ENCODE measurements at regions not wholly inside any gene's neighbourhood (a gene's known extent, or its start where the extent isn't known, plus 50 kb on each side); places are given as distances from the start of the nearest gene placed in this dataset.

- H3K4me3 ChIP-seq, result no peak overlapping the region
- no peaks in the 10 kb centered on the region for H3K9me3 ChIP-seq
- no peak overlapping the region for H3K27ac ChIP-seq
- no peak for ATAC-seq
- H3K27me3 ChIP-seq, result no peaks in the 10 kb centered on the region
- FAIRE-seq, result no peak
- 52 to 73% methylated on average over 4 of the region's 4 CpGs for WGBS, 2 donors
- H3K36me3 ChIP-seq, result no peaks in the 10 kb centered on the region
- DNase-seq, result no peak
- no peaks in the 10 kb centered on the region for H3K4me1 ChIP-seq
- TF ChIP-seq CTCF (IDR thresholded peaks at IDR 0.05), result no peak
- intact Hi-C loops (cut with DNase I), result no loop called here
These were observed 119.5 kb upstream of the RGS6 start for GRCh38 chr14:71812693-71813092.

GRCh38 chr14:71815110-71815509 lies 117.1 kb upstream of the RGS6 start:
- no peaks in the 10 kb centered on the region for H3K9me3 ChIP-seq
- H3K27me3 ChIP-seq, result no peaks in the 10 kb centered on the region
- ATAC-seq (no peak), DNase-seq (no peak), FAIRE-seq (no peak)
- H3K4me3 ChIP-seq, result no peak overlapping the region
- WGBS, 2 donors, result 30 to 33% methylated on average over 4 of the region's 4 CpGs
- no peak for TF ChIP-seq CTCF (IDR thresholded peaks at IDR 0.05)
- H3K36me3 ChIP-seq, result no peaks in the 10 kb centered on the region
- no peak overlapping the region for H3K27ac ChIP-seq
- H3K4me1 ChIP-seq, result no peaks in the 10 kb centered on the region
- intact Hi-C loops (cut with DNase I), result no loop called here

GRCh38 chr14:71824816-71825215 lies 107.4 kb upstream of the RGS6 start:
- no peak for ATAC-seq
- no peaks in the 10 kb centered on the region for H3K4me1 ChIP-seq
- WGBS, 2 donors, result 55 to 61% methylated on average over 5 of the region's 5 CpGs
- no peak overlapping the region for H3K4me3 ChIP-seq
- no peaks in the 10 kb centered on the region for H3K9me3 ChIP-seq
- FAIRE-seq, result no peak
- H3K27me3 ChIP-seq, result no peaks in the 10 kb centered on the region
- intact Hi-C loops (cut with DNase I), result no loop called here
- DNase-seq, result no peak
- no peak for TF ChIP-seq CTCF (IDR thresholded peaks at IDR 0.05)
- no peak overlapping the region for H3K27ac ChIP-seq
- no peaks in the 10 kb centered on the region for H3K36me3 ChIP-seq

GRCh38 chr14:71833476-71833875 lies 98.8 kb upstream of the RGS6 start:
- H3K36me3 ChIP-seq, result no peaks in the 10 kb centered on the region
- no peaks in the 10 kb centered on the region for H3K4me1 ChIP-seq
- 31 to 42% methylated on average over 3 of the region's 3 CpGs for WGBS, 2 donors
- DNase-seq, result no peak
- TF ChIP-seq CTCF (IDR thresholded peaks at IDR 0.05), result no peak
- ATAC-seq, result no peak
- no peaks in the 10 kb centered on the region for H3K27me3 ChIP-seq
- intact Hi-C loops (cut with DNase I), result no loop called here
- H3K9me3 ChIP-seq, result peaks cover 0 to 5% (median 0%) of the 10 kb centered on the region in 4 donors
- no peak overlapping the region for H3K27ac ChIP-seq
- no peak overlapping the region for H3K4me3 ChIP-seq
- FAIRE-seq, result no peak

- no peaks in the 10 kb centered on the region for H3K36me3 ChIP-seq
- H3K27me3 ChIP-seq, result no peaks in the 10 kb centered on the region
- WGBS, 2 donors, result 66 to 67% methylated on average over 4 of the region's 4 CpGs
- DNase-seq, result no peak
- peaks cover 0 to 5% (median 0%) of the 10 kb centered on the region in 4 donors for H3K9me3 ChIP-seq
- intact Hi-C loops (cut with DNase I), result no loop called here
- no peak overlapping the region for H3K4me3 ChIP-seq
- no peak overlapping the region for H3K27ac ChIP-seq
- FAIRE-seq, result no peak
- TF ChIP-seq CTCF (IDR thresholded peaks at IDR 0.05), result no peak
- H3K4me1 ChIP-seq, result no peaks in the 10 kb centered on the region
- ATAC-seq, result no peak
These were observed 97.7 kb upstream of the RGS6 start for GRCh38 chr14:71834284-71835204.
